ENCODE measurements at regions not wholly inside any gene's neighbourhood (a gene's known extent, or its start where the extent isn't known, plus 50 kb on each side); places are given as distances from the start of the nearest gene placed in this dataset.

DNA sequence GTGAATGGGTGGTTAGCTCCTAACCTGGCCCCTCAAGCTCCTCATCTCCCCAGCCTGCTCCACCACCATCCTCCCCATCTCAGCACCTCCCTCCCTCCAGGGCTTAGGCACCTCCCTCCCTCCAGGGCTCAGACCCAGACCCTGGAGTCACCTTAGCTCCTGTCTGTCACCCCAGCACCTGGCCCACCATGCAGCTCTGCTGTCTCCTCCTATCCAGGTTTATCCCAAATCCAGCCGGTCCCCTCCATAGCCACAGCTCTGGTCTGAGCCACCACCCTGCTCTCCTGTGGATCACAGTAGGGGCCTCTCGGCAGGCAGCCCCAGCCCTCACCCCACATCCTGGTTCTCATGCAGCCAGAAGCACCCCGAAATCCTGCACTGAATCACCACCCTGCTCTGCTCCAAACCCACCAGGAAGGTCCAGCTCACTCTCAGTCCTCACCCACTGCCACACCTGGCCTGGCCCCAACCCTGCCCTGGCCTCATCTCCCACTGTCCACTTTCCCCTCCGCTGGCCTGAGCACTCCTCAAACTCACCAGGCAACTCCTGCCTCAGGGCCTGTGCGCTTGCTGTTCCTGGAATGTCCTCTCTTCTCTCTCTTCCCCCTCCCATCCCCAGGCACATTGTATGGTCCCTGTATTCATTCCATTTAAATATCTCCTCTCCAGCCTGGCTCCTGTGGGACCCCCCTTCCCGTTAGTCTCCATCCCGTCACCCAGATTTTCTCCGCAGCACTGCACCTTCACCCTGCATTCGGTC, 62.6 kb downstream of the DIO3 start:
- in situ Hi-C loops (cut with MboI; ENCODE audit: low sequenced_read_pairs, unreplicated experiment) = no loop called here
- no peak for DNase-seq (ENCODE audit: low spot score)
- TF ChIP-seq, protein P1, sequence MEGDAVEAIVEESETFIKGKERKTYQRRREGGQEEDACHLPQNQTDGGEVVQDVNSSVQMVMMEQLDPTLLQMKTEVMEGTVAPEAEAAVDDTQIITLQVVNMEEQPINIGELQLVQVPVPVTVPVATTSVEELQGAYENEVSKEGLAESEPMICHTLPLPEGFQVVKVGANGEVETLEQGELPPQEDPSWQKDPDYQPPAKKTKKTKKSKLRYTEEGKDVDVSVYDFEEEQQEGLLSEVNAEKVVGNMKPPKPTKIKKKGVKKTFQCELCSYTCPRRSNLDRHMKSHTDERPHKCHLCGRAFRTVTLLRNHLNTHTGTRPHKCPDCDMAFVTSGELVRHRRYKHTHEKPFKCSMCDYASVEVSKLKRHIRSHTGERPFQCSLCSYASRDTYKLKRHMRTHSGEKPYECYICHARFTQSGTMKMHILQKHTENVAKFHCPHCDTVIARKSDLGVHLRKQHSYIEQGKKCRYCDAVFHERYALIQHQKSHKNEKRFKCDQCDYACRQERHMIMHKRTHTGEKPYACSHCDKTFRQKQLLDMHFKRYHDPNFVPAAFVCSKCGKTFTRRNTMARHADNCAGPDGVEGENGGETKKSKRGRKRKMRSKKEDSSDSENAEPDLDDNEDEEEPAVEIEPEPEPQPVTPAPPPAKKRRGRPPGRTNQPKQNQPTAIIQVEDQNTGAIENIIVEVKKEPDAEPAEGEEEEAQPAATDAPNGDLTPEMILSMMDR (IDR thresholded peaks at IDR 0.05; ENCODE audit: borderline replicate concordance, control extremely low read depth, extremely low read depth, insufficient read depth, missing control alignments) = no peak

DNA sequence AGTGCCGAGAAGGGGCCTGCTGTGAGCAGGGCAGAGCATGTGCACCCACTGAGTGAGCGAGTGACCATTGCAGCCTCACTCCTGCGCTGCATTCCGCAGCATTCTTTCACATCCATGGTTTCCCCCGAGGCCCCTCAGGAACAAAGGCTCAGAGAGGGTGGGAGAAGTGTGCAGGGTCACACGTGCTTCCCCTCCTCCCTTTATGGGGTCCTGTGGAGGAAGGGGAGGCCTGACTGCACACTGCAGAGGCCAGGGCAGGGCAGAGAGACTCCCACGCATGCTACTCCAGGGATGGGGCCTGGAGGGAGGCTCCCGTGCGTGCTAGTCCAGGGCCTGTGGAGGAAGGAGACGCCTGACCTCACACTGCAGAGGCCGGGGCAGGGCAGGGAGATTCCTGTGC, 63.2 kb downstream of the DIO3 start:
- TF ChIP-seq, protein P1 (IDR thresholded peaks at IDR 0.05; ENCODE audit: borderline replicate concordance, control extremely low read depth, extremely low read depth, insufficient read depth, missing control alignments) = no peak
- in situ Hi-C loops (cut with MboI; ENCODE audit: low sequenced_read_pairs, unreplicated experiment) = no loop called here
- no peak for DNase-seq (ENCODE audit: low spot score)

DNA sequence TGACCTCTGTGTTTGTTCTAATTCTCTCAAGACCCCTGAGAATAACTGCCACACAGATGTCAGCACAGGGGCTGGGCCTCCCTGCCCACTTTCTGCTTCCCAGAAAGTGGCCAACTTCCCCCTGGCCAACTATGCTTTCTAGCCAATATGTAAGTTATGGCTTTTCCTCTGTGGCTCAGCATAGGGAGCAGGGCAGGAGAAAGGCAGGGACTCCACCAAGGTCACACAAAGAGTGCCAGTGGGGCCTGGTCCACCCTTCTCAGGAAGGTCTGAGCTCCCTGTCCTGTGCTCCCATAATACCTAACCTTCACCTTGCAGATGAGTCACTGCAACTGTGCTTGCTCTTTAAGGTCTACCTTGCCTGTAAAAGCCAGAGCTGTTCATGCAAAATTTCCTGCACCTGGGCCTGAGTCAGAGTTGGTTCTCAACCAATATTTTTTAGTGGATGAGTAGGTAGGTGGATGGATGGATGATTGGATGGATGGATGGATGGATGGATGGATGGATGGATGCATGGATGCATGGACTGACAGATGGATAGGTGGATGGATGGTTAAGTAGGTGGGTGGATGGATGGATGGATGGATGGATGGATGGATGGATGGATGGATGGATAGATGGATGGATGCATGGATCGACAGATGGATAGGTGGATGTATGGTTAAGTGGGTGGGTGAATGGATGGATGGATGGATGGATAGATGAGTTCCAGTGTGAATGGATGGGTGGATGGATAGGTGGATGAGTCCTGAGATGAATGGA, 64.2 kb downstream of the DIO3 start:
- in situ Hi-C loops (cut with MboI; ENCODE audit: low sequenced_read_pairs, unreplicated experiment) = loop anchor here (25.0 kb wide), 1 partner anchor 1238 kb away; the partner anchor contains the start of gene WDR25
- DNase-seq (ENCODE audit: low spot score) = no peak
- TF ChIP-seq, protein P1 (IDR thresholded peaks at IDR 0.05; ENCODE audit: borderline replicate concordance, control extremely low read depth, extremely low read depth, insufficient read depth, missing control alignments) = no peak

DNA sequence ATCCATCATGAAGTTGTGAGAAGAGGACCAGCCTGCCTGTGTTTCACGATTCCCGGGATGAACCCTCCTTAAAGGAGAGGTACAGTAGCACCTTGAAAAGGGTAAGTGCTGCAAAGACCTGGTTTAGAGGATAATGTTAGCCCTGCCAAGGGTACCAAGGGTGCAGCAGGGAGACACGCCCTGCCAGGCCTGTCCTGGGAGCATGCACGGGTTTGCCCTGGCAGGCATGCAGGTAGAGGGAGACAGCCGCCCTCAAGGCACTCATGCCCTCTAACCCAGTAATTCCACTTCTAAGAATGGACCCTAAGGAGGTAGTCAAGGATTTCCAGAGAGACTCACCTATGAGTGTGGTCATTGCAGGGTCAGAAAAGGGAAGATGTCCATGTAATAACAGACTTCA, 65.0 kb downstream of the DIO3 start:
- in situ Hi-C loops (cut with MboI; ENCODE audit: low sequenced_read_pairs, unreplicated experiment) = loop anchor here (25.0 kb wide), 1 partner anchor 1239 kb away; the partner anchor contains the start of gene WDR25
- DNase-seq (ENCODE audit: low spot score) = no peak
- TF ChIP-seq, protein P1 (IDR thresholded peaks at IDR 0.05; ENCODE audit: borderline replicate concordance, control extremely low read depth, extremely low read depth, insufficient read depth, missing control alignments) = no peak

DNA sequence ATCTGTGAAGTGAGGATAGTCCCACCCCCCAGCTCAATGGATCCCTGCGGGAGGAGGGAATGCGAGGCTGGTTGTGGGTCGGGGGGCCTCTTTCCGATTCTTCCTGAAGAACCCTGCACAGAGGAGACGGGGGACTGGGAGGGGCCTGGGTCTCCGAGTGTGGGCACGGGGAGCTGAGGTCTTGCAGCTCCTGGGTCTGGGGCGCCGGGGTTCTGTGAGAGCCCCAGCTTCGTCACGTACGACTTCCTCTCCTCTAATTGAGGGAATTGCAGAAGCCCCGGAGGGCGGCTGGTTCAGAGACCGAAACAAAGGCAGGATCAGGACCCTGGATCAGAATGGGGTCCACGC, 66.6 kb downstream of the DIO3 start:
- in situ Hi-C loops (cut with MboI; ENCODE audit: low sequenced_read_pairs, unreplicated experiment) = loop anchor here (25.0 kb wide), 1 partner anchor 1241 kb away; the partner anchor contains the start of gene WDR25
- TF ChIP-seq, protein P1 (IDR thresholded peaks at IDR 0.05; ENCODE audit: borderline replicate concordance, control extremely low read depth, extremely low read depth, insufficient read depth, missing control alignments) = no peak
- no peak for DNase-seq (ENCODE audit: low spot score)

DNA sequence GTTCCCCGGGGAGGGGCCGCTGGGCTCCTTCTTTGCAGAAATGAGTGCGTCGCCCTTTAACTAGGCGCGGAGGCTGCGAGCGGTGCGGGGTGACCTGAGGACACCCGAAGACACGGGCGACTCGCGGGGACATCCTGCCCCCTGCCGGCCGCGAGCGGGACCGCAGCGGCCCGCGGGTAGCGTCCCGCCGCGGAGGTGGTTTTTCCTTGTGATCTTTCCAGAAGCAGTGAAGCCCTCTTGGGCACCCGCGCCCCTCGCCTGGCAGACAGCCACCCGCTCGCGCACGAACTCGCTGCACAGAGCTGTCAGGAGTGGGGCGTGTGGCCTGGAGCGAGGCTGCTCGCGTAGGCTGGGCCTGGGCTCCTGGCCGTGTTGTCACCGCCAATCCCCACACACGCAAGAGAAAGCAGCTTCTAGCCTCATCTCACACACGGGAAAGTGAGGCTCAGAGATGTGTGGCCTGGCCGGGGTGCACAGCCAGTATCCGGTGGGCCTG, 67.2 kb downstream of the DIO3 start:
- in situ Hi-C loops (cut with MboI; ENCODE audit: low sequenced_read_pairs, unreplicated experiment) = loop anchor here (25.0 kb wide), 1 partner anchor 1241 kb away; the partner anchor contains the start of gene WDR25
- TF ChIP-seq, protein P1 (IDR thresholded peaks at IDR 0.05; ENCODE audit: borderline replicate concordance, control extremely low read depth, extremely low read depth, insufficient read depth, missing control alignments) = peak; percentile 87
- peak; percentile 91 for DNase-seq (ENCODE audit: low spot score)

All from GM13976 (cell line).